ENCODE measurements at regions not wholly inside any gene's neighbourhood (a gene's known extent, or its start where the extent isn't known, plus 50 kb on each side); places are given as distances from the start of the nearest gene placed in this dataset.

GRCh38 chr1:215476541-215476940, 90.6 kb upstream of the KCTD3 start:
- Mint-ChIP-seq H3K9me3 (peaks cover 0 to 27% (median 10%) of the 10 kb centered on the region in 11 donors), H3K36me3 (no peaks in the 10 kb centered on the region), H3K4me3 (no peak overlapping the region), H3K4me1 (no peaks in the 10 kb centered on the region), H3K27ac (no peak overlapping the region), H3K27me3 (peaks cover 0 to 3% (median 0%) of the 10 kb centered on the region in 5 donors)
- no peak for DNase-seq
- Histone ChIP-seq H3K36me3 (ENCODE audit: control insufficient read depth in 2 of 3, insufficient read depth in 3 of 3, low read length in 3 of 3) (no peaks in the 10 kb centered on the region), H3K9me3 (ENCODE audit: control insufficient read depth in 2 of 3, low read length in 3 of 3) (no peaks in the 10 kb centered on the region), H3K27ac (ENCODE audit: low read depth, low read length) (no peak overlapping the region), H3K4me1 (ENCODE audit: control insufficient read depth in 2 of 2, insufficient read depth in 2 of 2, low read length in 2 of 2) (no peaks in the 10 kb centered on the region), H3K27me3 (ENCODE audit: control insufficient read depth in 2 of 2, insufficient read depth in 2 of 2, low read length in 2 of 2) (no peaks in the 10 kb centered on the region), H3K4me3 (ENCODE audit: low read length) (no peak overlapping the region)
- ChIA-PET CTCF (no interaction called here), POLR2A (no interaction called here)
- no peak for ATAC-seq
- intact Hi-C loops (cut with micrococcal nuclease), result no loop called here

- POLR2A ChIA-PET, result no interaction called here
- no peak overlapping the region for H3K4me3 Mint-ChIP-seq
- no peaks in the 10 kb centered on the region for H3K4me1 Mint-ChIP-seq
- Histone ChIP-seq H3K27ac (ENCODE audit: low read depth, low read length) (no peak overlapping the region), H3K9me3 (ENCODE audit: control insufficient read depth in 2 of 3, low read length in 3 of 3) (no peaks in the 10 kb centered on the region), H3K4me3 (ENCODE audit: low read length) (no peak overlapping the region), H3K27me3 (ENCODE audit: control insufficient read depth in 2 of 2, insufficient read depth in 2 of 2, low read length in 2 of 2) (no peaks in the 10 kb centered on the region), H3K36me3 (ENCODE audit: control insufficient read depth in 2 of 3, insufficient read depth in 3 of 3, low read length in 3 of 3) (no peaks in the 10 kb centered on the region), H3K4me1 (ENCODE audit: control insufficient read depth in 2 of 2, insufficient read depth in 2 of 2, low read length in 2 of 2) (no peaks in the 10 kb centered on the region)
- no peak for ATAC-seq
- no peak overlapping the region for H3K27ac Mint-ChIP-seq
- CTCF ChIA-PET, result no interaction called here
- H3K27me3 Mint-ChIP-seq, result peaks cover 0 to 3% (median 0%) of the 10 kb centered on the region in 5 donors
- intact Hi-C loops (cut with micrococcal nuclease), result no loop called here
- DNase-seq, result no peak
- H3K9me3 Mint-ChIP-seq, result peaks cover 0 to 27% (median 10%) of the 10 kb centered on the region in 11 donors
- H3K36me3 Mint-ChIP-seq, result no peaks in the 10 kb centered on the region
Observed at GRCh38 chr1:215477632-215478031, 89.5 kb upstream of the KCTD3 start.

- DNase-seq, result no peak
- intact Hi-C loops (cut with micrococcal nuclease), result no loop called here
Observed at GRCh38 chr1:215479567-215479966, 87.5 kb upstream of the KCTD3 start.

GRCh38 chr1:215482079-215482478, 85.0 kb upstream of the KCTD3 start:
- H3K4me1 Mint-ChIP-seq, result no peaks in the 10 kb centered on the region
- intact Hi-C loops (cut with micrococcal nuclease), result no loop called here
- H3K4me3 ChIP-seq (ENCODE audit: low read length), result no peak overlapping the region
- no peaks in the 10 kb centered on the region for H3K36me3 Mint-ChIP-seq
- ChIA-PET POLR2A (no interaction called here), CTCF (no interaction called here)
- no peaks in the 10 kb centered on the region for H3K27me3 ChIP-seq (ENCODE audit: control insufficient read depth in 2 of 2, insufficient read depth in 2 of 2, low read length in 2 of 2)
- no peaks in the 10 kb centered on the region for H3K4me1 ChIP-seq (ENCODE audit: control insufficient read depth in 2 of 2, insufficient read depth in 2 of 2, low read length in 2 of 2)
- peaks cover 0 to 9% (median 5%) of the 10 kb centered on the region in 5 donors for H3K27me3 Mint-ChIP-seq
- H3K27ac ChIP-seq (ENCODE audit: low read depth, low read length), result no peak overlapping the region
- no peak overlapping the region for H3K4me3 Mint-ChIP-seq
- no peaks in the 10 kb centered on the region for H3K9me3 ChIP-seq (ENCODE audit: control insufficient read depth in 2 of 3, low read length in 3 of 3)
- H3K36me3 ChIP-seq (ENCODE audit: control insufficient read depth in 2 of 3, insufficient read depth in 3 of 3, low read length in 3 of 3), result no peaks in the 10 kb centered on the region
- peaks cover 0 to 14% (median 7%) of the 10 kb centered on the region in 11 donors for H3K9me3 Mint-ChIP-seq
- DNase-seq (no peak), ATAC-seq (no peak)
- no peak overlapping the region for H3K27ac Mint-ChIP-seq

More at GRCh38 chr1:215479567-215479966, 87.5 kb upstream of the KCTD3 start:
- no peak overlapping the region for H3K27ac Mint-ChIP-seq
- Histone ChIP-seq H3K27me3 (ENCODE audit: control insufficient read depth in 2 of 2, insufficient read depth in 2 of 2, low read length in 2 of 2) (no peaks in the 10 kb centered on the region), H3K9me3 (ENCODE audit: control insufficient read depth in 2 of 3, low read length in 3 of 3) (no peaks in the 10 kb centered on the region), H3K36me3 (ENCODE audit: control insufficient read depth in 2 of 3, insufficient read depth in 3 of 3, low read length in 3 of 3) (no peaks in the 10 kb centered on the region), H3K4me3 (ENCODE audit: low read length) (no peak overlapping the region), H3K27ac (ENCODE audit: low read depth, low read length) (no peak overlapping the region), H3K4me1 (ENCODE audit: control insufficient read depth in 2 of 2, insufficient read depth in 2 of 2, low read length in 2 of 2) (no peaks in the 10 kb centered on the region)
- ChIA-PET CTCF (no interaction called here), POLR2A (no interaction called here)
- no peaks in the 10 kb centered on the region for H3K4me1 Mint-ChIP-seq
- no peak for ATAC-seq
- peaks cover 0 to 27% (median 10%) of the 10 kb centered on the region in 11 donors for H3K9me3 Mint-ChIP-seq
- H3K4me3 Mint-ChIP-seq, result no peak overlapping the region
- H3K36me3 Mint-ChIP-seq, result no peaks in the 10 kb centered on the region
- peaks cover 0 to 6% (median 4%) of the 10 kb centered on the region in 5 donors for H3K27me3 Mint-ChIP-seq

GRCh38 chr1:215484171-215484939, 82.7 kb upstream of the KCTD3 start:
- Histone ChIP-seq H3K4me3 (ENCODE audit: low read length) (no peak overlapping the region), H3K4me1 (ENCODE audit: control insufficient read depth in 2 of 2, insufficient read depth in 2 of 2, low read length in 2 of 2) (no peaks in the 10 kb centered on the region), H3K36me3 (ENCODE audit: control insufficient read depth in 2 of 3, insufficient read depth in 3 of 3, low read length in 3 of 3) (no peaks in the 10 kb centered on the region), H3K27me3 (ENCODE audit: control insufficient read depth in 2 of 2, insufficient read depth in 2 of 2, low read length in 2 of 2) (no peaks in the 10 kb centered on the region), H3K27ac (ENCODE audit: low read depth, low read length) (no peak overlapping the region), H3K9me3 (ENCODE audit: control insufficient read depth in 2 of 3, low read length in 3 of 3) (no peaks in the 10 kb centered on the region)
- H3K27me3 Mint-ChIP-seq, result peaks cover 0 to 9% (median 5%) of the 10 kb centered on the region in 5 donors
- ATAC-seq, result no peak
- intact Hi-C loops (cut with micrococcal nuclease), result no loop called here
- ChIA-PET POLR2A (no interaction called here), CTCF (no interaction called here)
- no peaks in the 10 kb centered on the region for H3K36me3 Mint-ChIP-seq
- H3K4me1 Mint-ChIP-seq, result no peaks in the 10 kb centered on the region
- no peak overlapping the region for H3K4me3 Mint-ChIP-seq
- no peak overlapping the region for H3K27ac Mint-ChIP-seq
- H3K9me3 Mint-ChIP-seq, result peaks cover 0 to 2% (median 0%) of the 10 kb centered on the region in 11 donors
- no peak for DNase-seq

- H3K4me1 Mint-ChIP-seq, result peaks cover 0 to 1% (median 0%) of the 10 kb centered on the region in 7 donors
- Histone ChIP-seq H3K36me3 (ENCODE audit: control insufficient read depth in 2 of 3, insufficient read depth in 3 of 3, low read length in 3 of 3) (no peaks in the 10 kb centered on the region), H3K27ac (ENCODE audit: low read depth, low read length) (no peak overlapping the region), H3K27me3 (ENCODE audit: control insufficient read depth in 2 of 2, insufficient read depth in 2 of 2, low read length in 2 of 2) (no peaks in the 10 kb centered on the region), H3K4me3 (ENCODE audit: low read length) (no peak overlapping the region), H3K9me3 (ENCODE audit: control insufficient read depth in 2 of 3, low read length in 3 of 3) (no peaks in the 10 kb centered on the region), H3K4me1 (ENCODE audit: control insufficient read depth in 2 of 2, insufficient read depth in 2 of 2, low read length in 2 of 2) (no peaks in the 10 kb centered on the region)
- peaks cover 0 to 10% (median 4%) of the 10 kb centered on the region in 11 donors for H3K9me3 Mint-ChIP-seq
- ATAC-seq (no peak), DNase-seq (no peak)
- intact Hi-C loops (cut with micrococcal nuclease), result no loop called here
- H3K27me3 Mint-ChIP-seq, result peaks cover 0 to 14% (median 5%) of the 10 kb centered on the region in 5 donors
- ChIA-PET CTCF (no interaction called here), POLR2A (no interaction called here)
- no peak overlapping the region for H3K4me3 Mint-ChIP-seq
- peaks cover 0 to 7% (median 0%) of the 10 kb centered on the region in 5 donors for H3K36me3 Mint-ChIP-seq
- no peak overlapping the region for H3K27ac Mint-ChIP-seq
Observed at GRCh38 chr1:215487466-215487865, 79.6 kb upstream of the KCTD3 start.

GRCh38 chr1:215488850-215489249, 78.3 kb upstream of the KCTD3 start:
- intact Hi-C loops (cut with micrococcal nuclease), result no loop called here
- H3K4me3 Mint-ChIP-seq, result no peak overlapping the region
- H3K36me3 ChIP-seq (ENCODE audit: control insufficient read depth in 2 of 3, insufficient read depth in 3 of 3, low read length in 3 of 3), result no peaks in the 10 kb centered on the region
- peaks cover 0 to 16% (median 14%) of the 10 kb centered on the region in 5 donors for H3K27me3 Mint-ChIP-seq
- ATAC-seq (no peak), DNase-seq (no peak)
- no peaks in the 10 kb centered on the region for H3K4me1 ChIP-seq (ENCODE audit: control insufficient read depth in 2 of 2, insufficient read depth in 2 of 2, low read length in 2 of 2)
- peaks cover 0 to 7% (median 0%) of the 10 kb centered on the region in 5 donors for H3K36me3 Mint-ChIP-seq
- H3K27ac Mint-ChIP-seq, result no peak overlapping the region
- no peak overlapping the region for H3K4me3 ChIP-seq (ENCODE audit: low read length)
- no peaks in the 10 kb centered on the region for H3K27me3 ChIP-seq (ENCODE audit: control insufficient read depth in 2 of 2, insufficient read depth in 2 of 2, low read length in 2 of 2)
- no peaks in the 10 kb centered on the region for H3K9me3 ChIP-seq (ENCODE audit: control insufficient read depth in 2 of 3, low read length in 3 of 3)
- CTCF ChIA-PET, result no interaction called here
- POLR2A ChIA-PET, result no interaction called here
- no peak overlapping the region for H3K27ac ChIP-seq (ENCODE audit: low read depth, low read length)
- H3K4me1 Mint-ChIP-seq, result peaks cover 0 to 1% (median 0%) of the 10 kb centered on the region in 7 donors
- H3K9me3 Mint-ChIP-seq, result peaks cover 0 to 20% (median 9%) of the 10 kb centered on the region in 11 donors

Data from naive thymus-derived CD4-positive, alpha-beta T cell (primary cell).